ENCODE measurements at regions not wholly inside any gene's neighbourhood (a gene's known extent, or its start where the extent isn't known, plus 50 kb on each side); places are given as distances from the start of the nearest gene placed in this dataset.

DNA sequence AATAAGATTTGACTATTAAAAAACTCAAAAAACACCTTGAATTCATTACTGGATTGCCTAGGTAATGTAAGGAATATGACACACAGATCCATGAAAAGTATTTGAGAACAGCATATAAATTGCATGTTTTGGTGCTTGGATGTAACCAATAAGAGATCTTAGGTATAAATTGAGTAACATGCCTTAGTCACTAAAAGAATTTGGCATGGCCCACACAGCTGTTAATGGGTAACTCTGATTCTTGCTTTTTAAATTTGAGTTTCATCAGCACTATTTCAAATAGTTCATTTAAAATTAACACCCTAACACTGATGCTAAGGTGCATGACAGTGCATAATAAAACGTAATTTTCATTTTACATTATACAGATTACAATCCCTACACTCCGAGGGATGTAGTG lies 779.3 kb upstream of the WWC1 start:
- DNase-seq: no peak

DNA sequence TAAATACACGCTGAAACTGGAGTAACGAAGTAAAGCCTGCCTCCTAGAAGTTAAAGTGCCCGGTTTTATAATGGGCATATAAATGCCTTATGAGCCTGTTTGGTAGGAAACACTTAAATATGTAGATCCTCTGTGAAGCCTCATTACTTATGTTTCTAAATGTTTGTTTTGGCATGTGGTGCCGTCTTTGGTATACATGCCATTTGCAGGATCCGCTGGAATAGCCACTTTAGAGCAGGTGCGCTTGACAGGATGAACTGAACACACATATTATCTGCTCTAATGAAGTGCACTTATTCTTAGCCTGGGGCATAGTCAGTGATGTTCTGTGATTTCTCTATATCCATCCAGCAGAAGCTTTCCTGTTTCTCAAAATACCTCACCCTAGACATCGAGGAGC lies 778.1 kb upstream of the WWC1 start:
- DNase-seq: no peak

DNA sequence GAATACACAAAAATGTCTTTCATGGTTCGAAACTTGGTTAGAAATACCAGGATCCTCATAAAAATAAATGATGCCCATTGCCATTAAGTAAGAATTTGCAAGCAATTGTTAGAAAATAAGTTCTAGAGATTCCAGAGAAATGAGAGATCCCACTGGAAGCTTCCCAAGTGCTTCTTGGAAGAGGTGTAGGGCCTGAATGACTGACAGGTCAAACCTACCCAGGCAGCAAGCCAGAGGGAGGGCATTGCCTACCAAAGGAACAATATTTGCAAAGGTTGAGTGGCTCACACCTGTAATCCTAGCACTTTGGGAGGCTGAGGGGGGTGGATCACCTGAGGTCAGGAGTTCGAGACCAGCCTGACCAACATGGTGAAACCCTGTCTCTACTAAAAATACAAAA lies 777.0 kb upstream of the WWC1 start:
- no peak for DNase-seq

DNA sequence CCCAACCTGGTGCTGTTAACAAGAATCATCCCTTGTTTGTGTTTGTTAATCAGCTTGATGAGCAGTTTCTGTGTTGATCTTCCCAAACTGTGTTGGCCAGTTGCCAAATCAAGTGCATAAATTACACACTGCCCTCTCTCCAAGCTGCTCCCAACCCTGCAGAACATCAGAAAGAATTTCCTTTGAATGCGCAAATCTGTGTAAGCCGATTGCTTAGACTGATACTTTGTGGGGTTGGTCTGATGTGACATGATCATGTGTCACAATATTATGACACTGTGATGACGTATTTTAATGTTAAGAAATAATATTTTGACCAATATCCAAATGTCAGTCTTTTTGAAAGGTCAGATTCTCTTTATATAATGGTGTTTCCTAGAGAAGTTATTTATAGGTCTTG lies 766.4 kb upstream of the WWC1 start:
- DNase-seq: no peak

DNA sequence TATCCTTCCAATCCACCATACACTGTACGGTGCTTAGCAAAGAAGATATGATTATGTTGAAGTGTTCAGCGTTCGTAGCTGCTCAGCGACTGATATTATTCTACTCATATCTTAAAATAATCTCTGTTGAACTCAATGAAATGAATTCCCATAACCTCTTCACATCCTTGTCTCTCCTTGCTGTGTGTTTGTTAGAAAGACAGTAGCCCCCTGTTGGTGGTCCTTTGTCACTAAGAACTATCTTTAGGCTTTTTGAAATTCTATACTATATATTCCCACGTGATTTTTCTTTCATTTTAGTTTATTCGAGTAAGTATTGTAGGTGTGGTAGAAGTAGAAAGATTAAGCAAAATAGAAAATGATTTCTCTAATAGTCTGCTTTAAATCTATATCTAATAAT lies 762.8 kb upstream of the WWC1 start:
- DNase-seq: no peak

DNA sequence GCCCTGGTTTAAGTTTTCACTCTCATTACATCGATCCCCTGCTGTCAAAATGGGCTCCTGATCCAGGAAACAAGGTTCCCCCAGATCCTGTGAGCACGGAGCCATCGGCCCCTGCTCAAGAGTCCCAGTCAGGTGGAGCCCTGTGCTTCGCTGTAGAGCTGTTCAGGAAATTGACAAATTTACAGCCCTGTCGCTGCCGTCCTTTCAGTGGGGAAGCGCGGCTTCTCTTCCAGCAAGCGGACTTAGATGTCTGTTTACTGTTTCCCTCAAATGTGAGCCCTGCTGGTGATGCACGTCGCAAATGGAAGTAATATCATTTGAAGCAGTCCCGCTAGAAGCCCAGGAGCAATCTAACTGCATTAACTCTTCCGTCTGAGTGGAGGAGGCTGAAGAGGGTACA lies 760.9 kb upstream of the WWC1 start:
- no peak for DNase-seq

DNA sequence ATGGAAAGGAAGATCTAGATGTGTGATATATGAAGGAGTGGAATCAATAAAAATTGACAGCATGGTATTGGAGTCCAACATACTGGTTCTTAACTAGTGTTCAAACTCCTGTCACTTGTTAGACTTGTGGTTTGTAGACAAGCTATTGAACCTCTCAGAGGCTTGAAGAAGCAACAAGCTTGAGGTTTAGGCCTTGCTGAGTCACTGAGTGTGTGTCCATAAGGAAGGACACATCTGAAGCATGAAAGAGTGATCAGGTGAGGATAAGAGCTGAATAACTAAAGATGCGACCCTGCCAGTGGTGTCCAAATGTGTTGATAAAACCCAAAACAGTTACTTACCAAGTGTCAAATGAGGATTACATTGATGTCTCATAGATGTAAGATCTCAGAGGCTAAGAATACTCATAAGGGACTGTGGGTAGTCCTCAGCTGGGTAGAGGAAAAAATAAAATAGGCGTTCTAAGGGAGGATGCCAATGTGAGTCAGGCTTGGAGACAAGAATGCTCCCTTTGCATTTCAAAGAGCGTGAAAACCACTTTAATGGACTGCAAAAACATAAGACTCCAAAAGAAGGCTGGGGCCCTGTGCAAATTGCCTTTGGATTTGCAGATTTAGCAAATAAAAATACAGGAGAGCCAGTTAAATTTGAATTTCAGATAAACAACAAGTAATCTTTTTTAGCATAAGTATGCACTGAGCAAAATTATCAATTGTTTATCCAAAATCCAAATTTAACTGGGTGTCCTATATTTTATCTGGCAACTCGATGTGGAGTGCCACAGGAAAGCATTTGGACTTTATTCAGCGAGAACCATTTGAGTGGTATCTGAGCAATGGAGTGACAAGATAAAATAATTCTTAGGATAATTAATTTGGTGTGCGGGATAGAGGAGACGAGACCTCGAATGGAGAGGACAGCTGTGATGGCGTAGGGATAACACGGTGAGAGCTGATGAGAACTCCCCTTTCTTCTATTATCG lies 757.3 kb upstream of the WWC1 start:
- no peak for DNase-seq

DNA sequence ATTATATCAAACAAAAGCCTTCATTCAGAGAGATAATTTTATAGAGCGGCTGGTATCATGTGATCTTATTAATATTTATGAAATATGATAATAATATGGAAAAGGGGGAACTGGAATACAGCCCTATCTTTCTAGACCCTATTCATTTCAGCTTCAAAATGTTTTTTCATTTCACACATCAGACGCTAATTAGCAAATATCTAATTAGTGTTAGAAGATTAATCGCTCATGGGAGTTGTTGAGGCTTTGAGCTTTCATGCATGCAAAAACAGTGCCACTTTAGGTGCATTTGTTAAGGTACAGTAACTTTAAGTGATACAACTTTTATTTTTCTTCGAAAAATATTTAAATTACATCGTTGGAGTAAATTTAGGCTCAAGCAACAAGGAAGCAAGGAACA lies 751.7 kb upstream of the WWC1 start:
- DNase-seq: no peak

DNA sequence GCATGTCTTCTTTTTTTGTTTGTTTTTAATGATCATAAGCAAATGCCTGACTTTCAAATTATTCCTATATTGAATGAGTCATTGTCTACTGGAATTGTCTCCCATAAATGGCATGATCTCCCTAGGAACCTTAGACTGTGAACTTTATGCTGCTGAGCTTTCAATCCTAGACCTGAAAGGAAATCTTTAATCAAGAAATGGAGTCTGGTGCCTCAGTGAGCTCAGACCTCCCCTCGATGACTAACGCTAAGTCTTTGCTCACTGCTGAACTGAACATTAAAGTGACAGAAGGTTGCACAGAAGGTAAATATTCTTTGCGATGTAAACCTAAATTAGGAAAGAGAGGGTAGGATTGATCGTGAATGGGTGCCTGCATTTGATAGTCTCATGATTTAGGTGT lies 745.2 kb upstream of the WWC1 start:
- no peak for DNase-seq

DNA sequence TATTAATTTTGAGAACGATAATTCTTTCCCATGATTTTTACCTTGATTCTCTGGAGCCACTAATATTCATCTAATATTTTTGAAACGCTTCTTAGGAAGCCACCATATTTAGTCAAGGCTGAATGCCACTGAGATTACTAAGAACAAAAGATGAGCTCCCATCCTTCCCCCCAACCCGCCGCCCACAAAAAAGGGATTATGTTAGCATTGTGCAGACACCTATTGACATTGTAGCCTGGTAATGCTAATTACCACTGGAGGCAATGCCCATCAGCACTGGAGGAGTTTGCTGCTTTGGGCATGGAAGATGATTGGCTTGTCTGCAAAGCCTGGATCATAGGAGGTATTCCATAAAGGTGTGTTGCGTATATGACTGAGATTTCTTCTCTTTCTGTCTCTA lies 739.1 kb upstream of the WWC1 start:
- DNase-seq: no peak

DNA sequence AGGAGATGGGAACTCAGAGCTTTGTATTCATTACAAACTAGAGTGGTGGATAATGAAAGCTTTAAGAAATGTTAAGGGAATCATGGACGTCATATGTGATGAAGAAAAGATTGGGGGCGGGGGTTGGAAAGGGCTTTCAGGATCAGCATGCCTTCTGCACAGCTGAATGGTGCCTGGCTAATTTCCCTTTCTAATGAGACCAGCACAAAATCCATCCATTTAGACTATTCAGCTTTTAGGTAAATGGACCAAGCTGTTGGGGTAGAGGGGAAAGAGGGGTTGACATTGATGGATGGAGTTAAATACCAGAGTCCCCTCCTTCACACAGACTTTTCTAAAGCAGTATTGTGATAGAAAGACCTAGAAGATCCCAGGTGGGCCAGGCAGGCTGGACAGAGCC lies 737.9 kb upstream of the WWC1 start:
- DNase-seq: no peak

DNA sequence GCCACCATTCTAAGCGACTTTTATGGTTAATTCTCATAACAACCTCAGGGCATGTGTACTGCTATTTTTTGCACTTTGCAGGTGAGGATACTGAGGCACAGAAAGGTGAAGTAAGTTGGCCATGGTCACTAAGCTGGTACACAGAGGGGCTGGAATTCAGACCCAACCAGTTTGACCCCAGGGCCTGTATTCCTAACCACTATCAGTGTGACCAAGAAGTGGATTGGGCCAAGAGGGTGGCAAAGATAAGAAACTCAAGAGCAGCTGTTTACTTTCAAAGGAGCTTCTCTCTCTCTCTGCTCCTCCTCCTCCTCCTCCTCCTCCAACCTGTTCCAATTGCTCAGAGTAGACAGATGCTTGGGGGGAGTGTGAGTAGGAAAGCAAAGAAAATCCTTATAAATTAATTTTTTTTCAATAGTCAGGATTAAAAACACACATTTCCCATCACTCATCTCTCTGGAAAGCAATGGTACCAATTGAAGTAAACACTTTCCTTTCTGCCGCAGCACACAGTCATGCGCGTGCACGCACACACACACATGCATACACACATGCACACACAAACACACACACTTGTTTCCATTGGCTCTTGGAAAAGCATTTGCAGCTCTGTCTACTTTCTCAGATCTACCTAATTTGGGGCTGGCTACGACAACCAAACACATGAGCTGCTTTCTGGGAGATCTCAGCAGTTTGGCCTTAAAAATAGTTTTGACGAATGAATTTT lies 736.7 kb upstream of the WWC1 start:
- no peak for DNase-seq

DNA sequence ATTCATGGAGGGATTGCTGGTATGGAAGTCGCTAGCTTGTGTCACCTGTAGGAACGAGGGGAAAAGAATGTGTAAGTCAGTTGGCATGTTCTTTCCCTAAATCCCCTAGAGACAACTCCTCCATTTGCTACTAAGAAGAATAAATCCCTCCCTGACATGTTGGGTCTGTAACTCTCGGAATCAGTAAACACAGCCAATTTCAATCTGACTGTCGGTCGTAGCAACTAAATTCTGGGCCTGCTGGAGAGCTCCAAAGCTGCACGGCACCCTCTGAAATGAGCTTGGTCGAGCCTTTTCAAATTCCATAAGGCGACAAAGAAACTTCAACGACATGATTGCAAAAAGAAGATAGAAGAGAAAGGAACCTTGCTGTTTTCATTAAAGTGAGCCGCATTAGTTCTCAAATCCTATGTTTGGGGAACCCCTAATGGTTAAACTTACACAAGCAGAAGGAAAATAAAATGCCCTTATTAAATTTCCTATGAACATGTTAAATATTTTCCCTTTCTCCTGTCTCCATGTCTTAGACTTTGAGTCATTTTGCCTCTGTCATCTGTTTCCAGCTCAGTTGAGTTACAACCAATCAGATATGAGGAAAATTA lies 735.8 kb upstream of the WWC1 start:
- DNase-seq: no peak

DNA sequence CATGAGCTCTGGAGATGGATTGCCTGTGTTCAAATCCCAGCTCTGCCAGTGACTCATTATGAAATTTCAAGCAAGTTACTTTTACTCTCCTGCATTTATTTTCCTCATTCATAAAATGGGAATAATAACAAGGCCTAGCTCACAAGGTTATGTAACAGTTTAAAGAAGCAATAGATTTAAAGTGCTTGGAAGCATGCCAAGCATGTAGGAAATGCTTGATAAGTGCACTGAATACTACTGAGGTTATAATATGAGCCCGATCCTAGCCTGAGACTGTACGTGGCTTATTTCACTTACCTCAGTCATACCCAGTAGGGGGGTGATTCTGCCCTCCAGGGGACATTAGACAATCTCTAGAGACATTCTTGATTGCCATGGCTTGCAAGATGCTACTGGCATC lies 734.1 kb upstream of the WWC1 start:
- DNase-seq: no peak

DNA sequence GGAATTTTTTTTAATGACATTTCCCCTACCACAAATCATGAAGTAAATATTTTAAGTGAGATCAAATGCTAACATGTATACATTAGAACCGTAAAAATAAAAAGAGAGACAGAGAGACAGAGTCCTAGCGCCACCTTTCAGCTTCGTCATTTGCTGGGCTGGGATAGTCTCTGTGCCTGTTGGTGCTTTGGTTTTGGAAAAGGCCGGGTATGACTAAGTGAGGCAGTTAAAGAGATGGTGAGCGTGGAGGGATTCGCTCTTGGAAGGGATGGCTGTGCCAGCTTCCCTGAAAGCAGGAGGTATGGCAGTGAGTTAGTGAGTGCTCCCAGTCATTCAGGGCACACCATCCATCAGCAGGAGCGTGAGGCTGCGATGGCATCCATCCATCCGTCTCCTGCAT lies 729.6 kb upstream of the WWC1 start:
- DNase-seq: no peak

DNA sequence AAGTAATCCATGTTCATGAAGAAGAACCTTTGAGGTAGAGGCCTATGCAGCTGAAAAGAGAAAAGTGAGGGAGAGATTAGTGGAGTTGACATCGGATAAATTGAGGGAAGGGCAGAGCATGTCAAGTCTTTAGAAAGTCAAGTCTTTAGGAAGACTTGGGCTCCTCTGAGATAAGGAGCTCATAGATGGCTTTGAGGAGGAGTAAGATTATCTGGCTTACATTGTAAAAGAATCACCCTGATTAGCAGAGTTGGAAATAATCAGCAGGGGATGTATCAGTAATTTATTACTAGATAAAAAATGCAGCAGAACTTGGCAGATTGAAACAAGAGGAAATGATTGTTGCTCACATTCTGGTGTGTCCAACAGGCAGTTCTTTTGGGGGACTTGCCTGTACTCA lies 727.2 kb upstream of the WWC1 start:
- DNase-seq: no peak

DNA sequence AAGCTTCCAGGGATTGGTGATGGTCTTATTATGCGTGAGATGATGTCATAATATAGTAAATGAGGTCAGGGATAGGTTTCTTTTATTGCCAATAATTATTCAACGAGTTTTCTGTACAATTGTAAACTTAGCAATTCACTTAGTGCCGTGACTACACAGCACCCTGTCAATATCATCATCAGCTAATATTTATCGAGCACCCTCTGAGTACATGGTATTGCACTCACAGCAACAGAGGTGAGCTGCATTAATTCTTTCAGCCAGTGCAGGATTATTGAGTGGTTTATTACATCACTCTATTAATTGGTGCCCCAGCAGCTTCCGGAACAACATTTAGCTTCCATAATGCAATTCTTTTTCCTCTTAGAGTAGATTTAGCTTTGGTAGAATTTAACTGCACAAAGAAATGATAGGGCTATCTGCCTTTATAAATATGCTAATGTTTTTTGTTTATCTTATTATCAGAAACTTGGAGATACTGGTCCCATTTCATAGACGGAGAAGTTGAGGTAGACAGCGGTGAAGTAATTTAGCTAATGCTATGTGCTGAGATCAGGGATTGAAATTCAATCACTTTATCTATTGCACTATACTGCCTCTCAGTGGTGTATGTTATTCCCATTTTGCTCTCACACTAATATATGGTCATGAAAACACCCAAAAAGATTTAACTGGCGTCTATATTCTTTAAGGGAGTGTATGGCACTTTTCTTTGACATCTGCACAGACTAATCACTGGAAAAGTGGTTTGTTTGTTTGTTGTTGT lies 726.1 kb upstream of the WWC1 start:
- no peak for DNase-seq

DNA sequence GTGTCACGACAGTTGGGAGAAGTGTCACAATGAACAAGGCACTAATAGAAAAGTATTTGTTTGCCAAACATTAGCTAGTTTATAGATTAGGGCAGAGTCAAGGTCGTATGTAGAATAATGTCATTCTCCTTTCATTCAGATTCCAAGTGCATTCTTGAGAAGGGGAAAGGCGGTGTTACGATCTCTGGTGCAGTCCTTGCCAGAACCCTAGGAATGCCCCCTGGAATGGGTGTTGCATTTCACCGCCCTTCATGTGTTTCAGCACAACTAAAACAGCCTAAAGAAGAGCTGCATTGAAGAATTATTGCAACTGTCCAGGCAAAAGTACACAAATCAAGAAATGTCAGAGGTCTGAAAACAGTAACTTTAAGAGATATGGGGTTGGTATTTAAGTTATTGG lies 721.0 kb upstream of the WWC1 start:
- DNase-seq: no peak

DNA sequence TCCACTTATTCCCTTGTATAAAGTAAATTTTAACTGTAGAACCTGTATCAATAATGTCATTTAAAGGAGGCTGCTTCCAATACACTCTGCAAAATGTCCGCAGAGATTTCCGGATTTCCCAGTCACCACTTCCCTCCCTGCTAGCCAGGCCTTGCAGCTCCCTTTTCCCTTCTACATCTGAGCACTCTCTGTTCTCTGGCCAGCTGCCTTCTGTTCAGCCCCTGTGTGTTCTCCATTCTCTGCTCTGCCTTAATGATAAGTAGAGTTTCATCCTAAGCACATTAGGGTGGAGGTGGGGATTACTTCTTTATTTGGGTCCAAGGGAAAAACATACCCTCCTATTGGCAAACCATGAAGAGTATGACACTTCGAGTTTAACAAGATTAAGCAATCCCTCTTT lies 719.6 kb upstream of the WWC1 start:
- DNase-seq: no peak

DNA sequence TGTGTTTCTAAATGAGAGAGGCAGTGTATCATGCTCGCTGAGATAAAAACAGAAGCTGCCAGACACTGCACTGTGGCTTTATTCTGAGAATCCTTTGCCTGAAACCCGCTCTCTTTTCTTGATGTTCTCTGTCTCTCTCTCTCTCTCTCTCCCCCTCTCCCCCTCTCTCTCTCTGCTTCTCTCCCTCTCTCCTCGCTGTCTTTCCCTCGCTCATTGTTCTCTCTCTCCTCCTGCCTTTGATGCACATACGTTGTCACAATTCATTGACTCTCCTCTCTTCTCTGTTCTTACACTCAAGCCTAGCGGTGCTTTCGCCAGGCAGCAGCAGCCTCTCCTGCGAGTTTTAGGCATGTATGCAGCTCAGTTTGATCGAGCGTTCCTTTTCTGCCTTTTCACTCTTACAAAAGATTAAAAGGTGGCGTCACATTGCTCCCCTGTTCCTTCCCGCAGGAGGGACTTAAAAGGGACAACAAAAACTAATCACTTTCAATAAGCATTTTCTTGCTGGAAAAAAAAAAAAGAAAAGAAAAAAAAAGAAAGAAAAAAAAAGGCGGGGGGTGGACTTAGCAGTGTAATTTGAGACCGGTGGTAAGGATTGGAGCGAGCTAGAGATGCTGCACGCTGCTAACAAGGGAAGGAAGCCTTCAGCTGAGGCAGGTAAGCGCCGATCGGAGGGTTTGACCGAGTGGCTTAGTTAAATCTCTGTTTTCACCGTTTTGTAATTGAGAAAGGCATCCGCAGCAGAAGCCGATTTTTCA lies 717.9 kb upstream of the WWC1 start:
- no peak for DNase-seq

DNA sequence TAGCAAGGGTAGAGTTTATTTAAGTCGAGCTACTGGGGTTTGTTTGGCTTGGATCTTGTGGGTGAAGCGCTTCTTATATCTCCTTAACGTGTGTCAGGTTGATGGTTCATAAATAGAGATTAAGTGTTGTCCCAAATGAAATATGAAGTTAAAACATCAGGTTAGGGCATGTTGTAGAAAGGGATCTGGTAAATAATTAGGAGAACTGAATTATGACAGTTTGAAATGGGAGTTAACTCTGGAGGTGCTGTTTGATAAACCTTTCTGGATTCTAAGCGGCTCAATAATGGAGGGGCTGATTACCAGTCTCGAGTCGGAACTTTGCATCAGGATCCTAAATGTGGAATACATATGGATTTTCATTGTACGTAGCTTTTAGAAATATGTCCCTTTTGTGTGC lies 717.0 kb upstream of the WWC1 start:
- no peak for DNase-seq

DNA sequence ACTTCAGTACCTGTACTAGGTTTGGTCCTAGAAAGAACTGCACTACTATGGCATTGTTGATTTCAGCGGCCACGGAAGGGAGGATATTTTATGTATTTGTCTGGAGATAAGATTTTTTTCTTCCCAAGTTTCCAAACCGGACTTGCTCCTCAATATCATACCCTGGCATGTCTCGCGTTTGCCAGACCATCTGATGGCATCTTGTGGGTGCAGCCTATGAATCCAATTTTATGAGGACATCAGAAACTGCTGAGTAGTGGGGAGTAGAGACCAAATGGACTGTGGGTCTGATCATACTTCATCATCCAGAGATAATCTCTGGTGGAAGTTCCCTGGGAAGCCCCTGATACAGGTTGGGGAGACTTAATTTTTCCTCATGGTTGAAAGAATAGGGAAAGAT lies 716.1 kb upstream of the WWC1 start:
- no peak for DNase-seq

DNA sequence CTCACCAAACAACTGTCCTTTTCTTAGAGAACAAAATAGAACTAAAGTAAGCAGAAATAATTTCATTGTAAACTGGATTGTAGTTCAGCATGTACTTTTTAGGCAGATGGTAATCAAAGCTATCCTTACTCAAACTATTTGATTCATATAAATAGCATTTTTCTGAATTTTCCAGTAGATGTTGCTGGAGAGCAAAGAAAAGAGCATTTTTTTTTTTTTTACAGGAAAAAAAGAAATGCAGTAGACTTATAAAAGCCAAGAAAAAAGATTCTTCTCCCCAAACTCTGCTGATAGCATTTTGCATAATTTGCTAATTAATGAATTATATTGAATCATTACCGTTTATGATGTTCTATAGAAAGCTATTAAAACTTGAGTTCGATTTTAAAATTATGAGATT lies 715.3 kb upstream of the WWC1 start:
- no peak for DNase-seq

Measured in SIG-M5 (cell line).